ENCODE measurements at regions not wholly inside any gene's neighbourhood (a gene's known extent, or its start where the extent isn't known, plus 50 kb on each side); places are given as distances from the start of the nearest gene placed in this dataset.
"Not testable (repeated sequence)": the region's sequence is repeated elsewhere in the genome, so short reads cannot be mapped to it uniquely, and the experiment has no call there.

DNA sequence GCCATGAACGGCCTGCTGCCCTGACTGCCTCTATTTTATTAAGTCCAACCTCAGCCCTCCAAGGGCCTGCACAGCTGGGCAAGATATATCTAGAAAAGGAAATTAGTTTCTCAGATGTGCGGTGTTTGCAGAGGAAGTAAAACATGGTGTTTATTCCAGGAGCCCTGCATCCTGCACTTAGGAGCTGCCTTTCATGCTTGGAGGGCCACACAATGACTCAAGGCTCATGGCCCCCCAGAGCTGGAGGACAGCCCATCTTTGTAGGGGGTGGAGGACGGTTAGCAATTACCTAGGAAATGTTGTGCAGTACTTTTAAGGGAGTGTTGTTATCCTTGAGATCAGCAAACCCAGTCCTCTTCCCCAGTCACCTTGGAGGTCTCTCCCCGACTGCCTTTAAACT is 80.5 kb downstream of the COPRS start:
- no peak overlapping the region for H3K27ac ChIP-seq (ENCODE audit: low read depth, low read length)
- POLR2A ChIA-PET: interaction anchor here (0.5 kb wide), 1 partner anchor 148 kb away, joined by 3 read pairs; no protein-coding TSS in a partner anchor
- H3K9me3 ChIP-seq (ENCODE audit: control insufficient read depth, insufficient read depth, low read length): peaks cover 9% of the 10 kb centered on the region
- CTCF ChIA-PET: no interaction called here
- DNase-seq (ENCODE audit: low read depth, low spot score): no peak
- TF ChIP-seq, protein P1, sequence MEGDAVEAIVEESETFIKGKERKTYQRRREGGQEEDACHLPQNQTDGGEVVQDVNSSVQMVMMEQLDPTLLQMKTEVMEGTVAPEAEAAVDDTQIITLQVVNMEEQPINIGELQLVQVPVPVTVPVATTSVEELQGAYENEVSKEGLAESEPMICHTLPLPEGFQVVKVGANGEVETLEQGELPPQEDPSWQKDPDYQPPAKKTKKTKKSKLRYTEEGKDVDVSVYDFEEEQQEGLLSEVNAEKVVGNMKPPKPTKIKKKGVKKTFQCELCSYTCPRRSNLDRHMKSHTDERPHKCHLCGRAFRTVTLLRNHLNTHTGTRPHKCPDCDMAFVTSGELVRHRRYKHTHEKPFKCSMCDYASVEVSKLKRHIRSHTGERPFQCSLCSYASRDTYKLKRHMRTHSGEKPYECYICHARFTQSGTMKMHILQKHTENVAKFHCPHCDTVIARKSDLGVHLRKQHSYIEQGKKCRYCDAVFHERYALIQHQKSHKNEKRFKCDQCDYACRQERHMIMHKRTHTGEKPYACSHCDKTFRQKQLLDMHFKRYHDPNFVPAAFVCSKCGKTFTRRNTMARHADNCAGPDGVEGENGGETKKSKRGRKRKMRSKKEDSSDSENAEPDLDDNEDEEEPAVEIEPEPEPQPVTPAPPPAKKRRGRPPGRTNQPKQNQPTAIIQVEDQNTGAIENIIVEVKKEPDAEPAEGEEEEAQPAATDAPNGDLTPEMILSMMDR (IDR thresholded peaks at IDR 0.05; ENCODE audit: low read depth, low read length): no peak
- H3K27me3 ChIP-seq (ENCODE audit: control insufficient read depth, insufficient read depth, low read length): peaks cover 3% of the 10 kb centered on the region
- no peak overlapping the region for H3K4me3 ChIP-seq (ENCODE audit: low read depth, low read length)

DNA sequence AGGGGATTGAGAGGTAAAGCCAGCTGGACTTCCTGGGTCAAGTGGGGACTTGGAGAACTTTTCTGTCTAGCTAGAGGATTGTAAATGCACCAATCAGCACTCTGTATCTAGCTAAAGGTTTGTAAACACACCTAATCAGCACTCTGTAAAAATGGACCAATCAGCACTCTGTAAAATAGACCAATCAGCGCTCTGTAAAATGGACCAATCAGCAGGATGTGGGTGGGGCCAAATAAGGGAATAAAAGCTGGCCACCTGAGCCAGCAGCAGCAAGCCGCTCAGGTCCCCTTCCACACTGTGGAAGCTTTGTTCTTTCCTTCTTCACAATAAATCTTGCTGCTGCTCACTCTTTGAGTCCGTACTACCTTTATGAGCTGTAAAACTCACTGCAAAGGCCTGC is 87.7 kb downstream of the COPRS start:
- POLR2A ChIA-PET; DNase-seq (ENCODE audit: low read depth, low spot score); CTCF ChIA-PET; H3K4me3 ChIP-seq (ENCODE audit: low read depth, low read length); H3K27me3 ChIP-seq (ENCODE audit: control insufficient read depth, insufficient read depth, low read length); H3K9me3 ChIP-seq (ENCODE audit: control insufficient read depth, insufficient read depth, low read length); H3K27ac ChIP-seq (ENCODE audit: low read depth, low read length): not testable (repeated sequence)

DNA sequence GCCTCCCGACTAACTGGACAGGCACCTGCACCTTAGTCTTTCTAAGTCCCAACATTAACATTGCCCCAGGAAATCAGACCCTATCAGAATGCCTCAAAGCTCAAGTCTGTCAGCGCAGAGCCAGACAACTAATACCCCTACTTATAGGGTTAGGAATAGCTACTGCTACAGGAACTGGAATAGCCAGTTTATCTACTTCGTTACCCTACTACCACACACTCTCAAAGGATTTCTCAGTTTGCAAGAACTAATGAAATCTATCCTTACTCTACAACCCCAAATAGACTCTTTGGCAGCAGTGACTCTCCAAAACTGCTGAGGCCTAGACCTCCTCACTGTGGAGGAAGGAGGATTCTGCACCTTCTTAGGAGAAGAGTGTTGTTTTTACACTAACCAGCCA is 88.5 kb downstream of the COPRS start:
- H3K27me3 ChIP-seq (ENCODE audit: control insufficient read depth, insufficient read depth, low read length); H3K4me3 ChIP-seq (ENCODE audit: low read depth, low read length); POLR2A ChIA-PET; CTCF ChIA-PET; H3K27ac ChIP-seq (ENCODE audit: low read depth, low read length); DNase-seq (ENCODE audit: low read depth, low spot score); H3K9me3 ChIP-seq (ENCODE audit: control insufficient read depth, insufficient read depth, low read length): not testable (repeated sequence)

DNA sequence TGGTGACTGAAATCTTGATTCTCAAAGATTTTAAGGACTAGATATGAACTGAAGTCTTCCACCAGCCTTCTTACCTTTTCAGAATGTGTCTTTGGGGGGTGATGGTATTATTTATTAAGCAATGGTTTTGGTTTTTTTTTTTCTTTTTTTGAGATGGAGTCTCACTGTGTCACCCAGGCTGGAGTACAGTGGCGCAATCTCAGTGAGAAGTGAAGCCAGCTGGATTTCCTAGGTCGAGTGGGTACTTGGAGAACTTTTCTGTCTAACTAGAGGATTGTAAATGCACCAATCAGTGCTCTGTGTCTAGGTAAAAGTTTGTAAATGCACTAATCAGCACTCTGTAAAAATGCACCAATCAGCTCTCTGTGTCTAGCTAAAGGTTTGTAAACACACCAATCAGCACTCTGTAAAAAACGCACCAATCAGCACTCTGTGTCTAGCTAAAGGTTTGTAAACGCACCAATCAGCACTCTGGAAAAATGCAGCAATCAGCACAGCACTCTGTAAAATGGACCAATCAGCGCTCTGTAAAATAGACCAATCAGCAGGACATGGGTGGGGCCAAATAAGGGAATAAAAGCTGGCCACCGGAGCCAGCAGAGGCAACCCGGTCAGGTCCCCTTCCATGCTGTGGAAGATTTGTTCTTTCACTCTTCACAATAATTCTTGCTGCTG is 97.1 kb downstream of the COPRS start:
- POLR2A ChIA-PET: interaction anchor here (0.5 to 0.7 kb wide), 2 partner anchors 110 to 173 kb away, joined by 3 to 9 read pairs; no protein-coding TSS in a partner anchor
- CTCF ChIA-PET: interaction anchor here (0.7 to 1.3 kb wide), 2 partner anchors 11 to 80 kb away, joined by 3 read pairs; no protein-coding TSS in a partner anchor
- DNase-seq (ENCODE audit: low read depth, low spot score); H3K27ac ChIP-seq (ENCODE audit: low read depth, low read length); H3K9me3 ChIP-seq (ENCODE audit: control insufficient read depth, insufficient read depth, low read length); H3K4me3 ChIP-seq (ENCODE audit: low read depth, low read length); H3K27me3 ChIP-seq (ENCODE audit: control insufficient read depth, insufficient read depth, low read length): not testable (repeated sequence)

DNA sequence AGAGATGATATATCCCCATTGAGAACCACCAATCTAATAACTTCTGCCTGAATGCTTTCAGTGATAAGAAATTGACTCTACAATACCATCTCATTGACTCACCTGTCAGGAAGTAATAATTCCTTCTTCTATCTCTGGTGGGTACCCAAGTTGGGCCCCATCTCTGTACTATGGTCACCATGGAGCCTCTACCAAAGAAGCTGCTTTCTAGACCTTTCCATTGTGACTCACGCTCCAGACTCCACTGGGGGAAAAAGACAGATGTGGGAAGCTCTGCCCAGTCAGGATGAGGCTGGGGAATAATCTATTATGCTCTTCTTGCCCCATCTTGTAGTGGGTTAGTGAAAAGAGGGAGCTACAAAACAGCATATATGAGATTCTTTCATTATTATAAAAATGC is 100.4 kb downstream of the COPRS start:
- ChIA-PET POLR2A (no interaction called here), CTCF (no interaction called here)
- no peak for DNase-seq (ENCODE audit: low read depth, low spot score)
- peaks cover 9% of the 10 kb centered on the region for H3K9me3 ChIP-seq (ENCODE audit: control insufficient read depth, insufficient read depth, low read length)
- H3K4me3 ChIP-seq (ENCODE audit: low read depth, low read length): no peak overlapping the region
- TF ChIP-seq, protein P1 (IDR thresholded peaks at IDR 0.05; ENCODE audit: low read depth, low read length): no peak
- no peak overlapping the region for H3K27ac ChIP-seq (ENCODE audit: low read depth, low read length)
- H3K27me3 ChIP-seq (ENCODE audit: control insufficient read depth, insufficient read depth, low read length): no peaks in the 10 kb centered on the region

DNA sequence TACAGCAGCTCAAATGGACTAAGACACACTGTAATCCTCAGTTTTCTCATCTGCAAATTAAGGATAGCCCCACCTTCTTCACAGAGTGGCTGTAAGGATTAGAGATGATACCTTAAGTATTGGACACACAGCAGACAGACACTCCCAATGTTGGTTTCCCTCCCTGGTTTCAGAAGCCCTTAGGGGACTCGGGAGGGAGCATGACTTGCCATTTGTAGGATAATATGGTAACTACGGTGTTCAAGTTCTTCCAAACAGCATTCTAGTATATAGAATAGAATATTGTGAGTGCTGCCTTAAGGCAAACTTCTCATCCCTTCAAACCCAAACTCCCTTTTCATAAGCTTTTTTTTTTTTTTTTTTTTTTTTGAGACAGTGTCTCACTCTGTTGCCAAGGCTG is 101.9 kb downstream of the COPRS start:
- CTCF ChIA-PET: no interaction called here

More for the DNA sequence above, 101.9 kb downstream of the COPRS start:
- POLR2A ChIA-PET: interaction anchor here (0.7 kb wide), 1 partner anchor 155 kb away, joined by 3 read pairs; no protein-coding TSS in a partner anchor
- Histone ChIP-seq H3K27me3 (ENCODE audit: control insufficient read depth, insufficient read depth, low read length) (no peaks in the 10 kb centered on the region), H3K9me3 (ENCODE audit: control insufficient read depth, insufficient read depth, low read length) (peaks cover 3% of the 10 kb centered on the region), H3K4me3 (ENCODE audit: low read depth, low read length) (no peak overlapping the region), H3K27ac (ENCODE audit: low read depth, low read length) (no peak overlapping the region)
- TF ChIP-seq, protein P1 (IDR thresholded peaks at IDR 0.05; ENCODE audit: low read depth, low read length): no peak
- DNase-seq (ENCODE audit: low read depth, low spot score): no peak

Measured in AG04450 (cell line).